GM18870 (cell line): ENCODE measurements at regions not wholly inside any gene's neighbourhood (a gene's known extent, or its start where the extent isn't known, plus 50 kb on each side); places are given as distances from the start of the nearest gene placed in this dataset.
"Not testable (repeated sequence)": the region's sequence is repeated elsewhere in the genome, so short reads cannot be mapped to it uniquely, and the experiment has no call there.

ENCODE experiments used
- ATAC-seq: cut with Tn5 transposase; IDR thresholded peaks from one replicate; pipeline ENCODE4 v1.9.1; 2021; ENCODE audit warnings: moderate library complexity; ENCODE audit not compliant: unreplicated experiment

GRCh38 chr5:62077823-62078550, 228.0 kb upstream of the KIF2A start:
- no peak for ATAC-seq

DNA sequence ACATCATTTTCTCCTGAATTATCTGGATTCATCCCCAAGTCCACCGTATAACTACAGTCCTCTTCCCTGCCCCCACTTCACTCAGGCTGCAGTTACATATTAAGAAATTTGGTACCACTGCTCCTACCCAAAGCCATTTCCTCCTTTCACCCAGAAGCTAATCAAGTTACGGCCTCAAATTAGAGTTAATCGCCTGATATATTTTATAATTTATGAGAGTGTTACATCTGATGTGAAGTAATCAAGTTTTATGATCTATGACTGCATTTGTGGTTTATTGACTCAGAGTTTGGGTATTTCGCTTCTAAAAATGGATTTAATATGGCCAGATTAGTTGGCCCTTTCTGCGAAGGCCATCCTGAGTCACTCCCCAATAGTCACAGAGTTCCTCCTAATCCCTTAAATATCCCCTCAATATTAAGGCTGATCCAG, 223.6 kb upstream of the KIF2A start:
- no peak for ATAC-seq

DNA sequence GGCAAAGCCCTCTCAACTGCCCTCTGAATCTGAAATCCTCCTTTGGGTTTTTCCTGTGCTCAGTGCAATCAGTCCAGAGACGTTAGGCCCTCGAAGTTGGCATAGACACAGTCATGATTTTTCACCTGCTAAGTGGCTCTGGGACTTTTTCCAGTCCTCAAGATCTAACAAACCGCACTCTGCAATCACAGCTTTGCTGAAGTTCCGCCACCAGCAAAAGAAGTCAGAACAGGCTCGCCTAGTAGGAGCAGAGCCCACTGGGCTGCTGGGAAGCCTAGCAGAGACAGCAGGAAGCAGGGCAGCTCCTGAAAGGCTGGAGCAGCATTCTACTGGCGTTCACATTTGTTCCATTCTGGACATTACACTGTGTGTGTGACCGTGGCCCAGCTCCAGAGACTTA, 222.8 kb upstream of the KIF2A start:
- no peak for ATAC-seq

DNA sequence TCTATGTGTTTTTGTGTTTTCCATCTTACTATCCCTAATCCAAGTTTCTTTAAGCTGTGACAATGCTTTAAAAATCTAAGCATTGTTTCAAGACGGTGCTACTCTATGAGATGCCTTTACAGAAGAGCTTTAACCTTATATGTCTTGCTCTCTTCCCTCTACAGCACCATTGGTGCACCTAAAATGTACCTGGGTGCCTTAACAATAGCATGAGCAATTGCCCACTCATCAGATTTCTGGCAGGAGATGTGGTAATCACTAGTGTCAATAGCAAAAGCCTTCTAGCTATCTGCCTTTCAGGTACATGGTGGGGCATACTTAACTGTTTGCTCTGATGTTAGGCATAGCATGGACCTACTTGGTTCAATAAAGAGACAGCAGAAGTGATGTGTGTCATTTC, 222.3 kb upstream of the KIF2A start:
- no peak for ATAC-seq

DNA sequence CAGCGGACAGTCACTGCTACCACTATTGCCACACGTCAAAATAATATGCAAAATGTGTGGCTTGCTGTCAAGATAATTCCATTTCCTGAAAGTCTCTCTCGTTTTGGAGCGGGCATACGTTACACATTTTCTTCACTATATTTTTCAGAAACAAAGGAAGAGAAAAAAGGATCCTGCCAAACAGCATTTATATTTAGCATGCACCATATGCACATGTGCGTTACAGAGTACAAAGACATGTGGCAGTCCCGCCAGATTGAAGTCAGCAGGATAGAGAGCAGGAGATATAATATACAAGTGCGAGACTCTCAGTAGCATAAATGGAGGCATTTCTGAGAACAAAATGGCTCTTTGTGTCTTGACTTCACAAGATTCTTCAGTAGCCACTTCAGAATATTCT, 221.6 kb upstream of the KIF2A start:
- ATAC-seq: no peak

DNA sequence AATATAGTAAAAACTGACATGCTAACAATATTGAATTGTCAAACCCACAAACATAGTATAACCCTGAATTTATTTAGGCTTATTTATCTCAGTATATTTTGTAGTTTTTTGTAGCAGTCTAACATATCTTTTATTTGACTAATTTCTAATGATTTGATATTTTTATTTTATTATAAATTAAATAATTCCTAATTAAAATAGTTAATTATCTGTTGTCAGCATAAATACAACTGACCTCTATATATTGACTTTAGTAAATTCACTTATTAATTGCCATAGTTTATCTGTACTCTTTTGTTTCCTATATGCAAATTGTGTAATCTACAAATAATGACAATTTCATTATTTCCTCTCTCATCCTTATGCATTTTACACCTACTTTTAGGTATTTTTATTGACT, 215.1 kb upstream of the KIF2A start:
- no peak for ATAC-seq

DNA sequence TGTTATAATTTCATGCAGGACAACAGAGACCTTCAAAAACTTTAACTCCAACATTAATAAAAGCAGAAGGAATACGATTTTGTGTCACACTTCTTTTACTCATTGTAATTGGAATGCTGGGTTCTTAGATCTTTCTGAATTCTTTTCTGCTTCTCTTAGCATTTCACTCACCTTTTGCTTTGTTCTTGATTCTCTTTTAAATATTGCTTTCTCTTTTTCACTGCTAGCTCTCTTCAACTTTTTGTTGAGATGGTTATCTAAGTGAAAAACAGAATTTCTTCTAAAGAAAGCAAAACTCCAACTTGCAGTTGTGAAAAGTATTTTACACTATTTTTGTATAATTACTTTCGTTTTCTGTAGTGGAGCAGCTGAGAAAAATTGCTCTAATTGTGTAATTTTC, 212.6 kb upstream of the KIF2A start:
- no peak for ATAC-seq

DNA sequence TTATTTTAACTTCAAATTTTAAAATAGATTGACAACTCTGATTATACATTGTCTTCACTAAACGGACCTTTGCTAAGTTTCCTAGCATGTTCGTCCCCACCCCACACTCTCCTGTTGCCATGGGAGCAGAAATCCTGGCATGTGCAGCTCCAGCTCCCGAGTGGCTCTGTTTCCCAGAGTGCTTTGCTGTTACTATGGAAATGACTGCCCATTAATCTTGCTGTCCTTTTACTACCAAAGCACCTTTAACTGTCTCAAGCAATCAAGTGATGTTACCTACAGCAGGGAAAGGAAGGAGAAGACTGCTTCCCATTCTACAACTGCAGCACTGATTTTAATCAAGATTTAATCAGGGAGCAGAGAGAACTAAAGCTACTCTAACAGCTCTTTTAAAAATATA, 212.0 kb upstream of the KIF2A start:
- ATAC-seq: no peak

- ATAC-seq: no peak
Measured at GRCh38 chr5:62097361-62097760, 208.6 kb upstream of the KIF2A start.

GRCh38 chr5:62100201-62100600, 205.8 kb upstream of the KIF2A start:
- no peak for ATAC-seq

DNA sequence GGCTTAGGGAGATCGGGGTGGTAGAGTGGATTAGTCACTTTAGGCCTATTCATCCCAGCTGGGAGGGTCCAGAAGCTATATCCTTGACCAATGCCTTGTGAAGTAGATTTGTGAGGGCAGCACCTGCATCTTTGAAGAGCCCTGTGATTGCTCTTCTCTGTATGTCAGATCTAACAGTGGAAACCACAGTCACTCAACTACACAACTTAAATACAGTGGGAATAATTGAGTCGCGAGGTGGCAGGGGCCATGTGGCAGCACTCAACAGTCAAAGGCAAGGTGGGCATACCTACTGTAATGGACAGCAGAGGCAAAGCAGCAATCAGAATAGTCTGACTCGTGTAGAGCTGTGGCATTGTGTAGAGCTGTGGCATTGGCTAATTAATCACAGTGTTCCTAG, 202.1 kb upstream of the KIF2A start:
- ATAC-seq: not testable (repeated sequence)

DNA sequence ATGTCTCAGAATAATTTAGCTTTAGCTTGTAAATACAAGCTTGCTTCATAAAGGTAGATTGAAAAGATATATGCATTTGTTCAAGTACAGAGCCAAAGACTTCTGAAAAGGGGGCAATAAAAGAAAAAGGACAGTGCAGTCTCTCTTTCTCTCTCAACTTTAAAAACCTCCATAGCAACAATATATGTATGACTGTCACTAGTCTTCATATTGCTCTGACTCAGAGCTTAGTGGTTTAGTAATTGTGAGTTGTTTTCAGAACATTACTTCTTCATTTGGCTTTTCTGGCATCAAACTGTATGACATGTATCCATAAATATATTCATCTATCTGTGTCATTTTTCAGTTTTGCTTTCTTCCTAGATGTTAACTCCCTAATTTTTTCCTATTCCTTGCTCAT, 194.6 kb upstream of the KIF2A start:
- ATAC-seq: no peak

DNA sequence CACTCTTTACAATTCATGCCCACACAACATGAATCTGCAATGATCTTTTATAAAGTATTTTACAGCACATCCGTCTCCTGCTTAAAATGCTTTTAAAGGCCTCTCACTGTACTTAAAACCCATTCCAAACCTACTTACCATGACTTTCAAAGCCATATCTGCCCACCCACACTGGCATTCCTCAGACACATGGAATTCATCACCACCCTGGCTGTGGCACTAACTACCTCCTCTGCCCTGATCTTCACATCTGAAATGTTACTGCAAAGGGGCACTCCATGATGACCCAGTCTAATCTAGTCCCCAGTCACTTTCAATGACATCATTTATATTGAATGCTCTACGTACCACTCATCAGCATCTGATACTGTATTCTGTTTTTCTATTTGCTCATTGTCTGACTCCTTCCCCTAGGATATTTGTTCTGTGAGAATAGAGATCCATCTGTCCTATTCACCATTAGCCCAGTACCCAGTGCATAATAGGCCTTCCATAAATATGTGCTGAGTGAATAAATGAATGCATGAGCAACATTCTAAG, 193.2 kb upstream of the KIF2A start:
- no peak for ATAC-seq

GRCh38 chr5:62115014-62115413, 191.0 kb upstream of the KIF2A start:
- ATAC-seq: no peak

- ATAC-seq: no peak
Measured at GRCh38 chr5:62124266-62124665, 181.7 kb upstream of the KIF2A start.

DNA sequence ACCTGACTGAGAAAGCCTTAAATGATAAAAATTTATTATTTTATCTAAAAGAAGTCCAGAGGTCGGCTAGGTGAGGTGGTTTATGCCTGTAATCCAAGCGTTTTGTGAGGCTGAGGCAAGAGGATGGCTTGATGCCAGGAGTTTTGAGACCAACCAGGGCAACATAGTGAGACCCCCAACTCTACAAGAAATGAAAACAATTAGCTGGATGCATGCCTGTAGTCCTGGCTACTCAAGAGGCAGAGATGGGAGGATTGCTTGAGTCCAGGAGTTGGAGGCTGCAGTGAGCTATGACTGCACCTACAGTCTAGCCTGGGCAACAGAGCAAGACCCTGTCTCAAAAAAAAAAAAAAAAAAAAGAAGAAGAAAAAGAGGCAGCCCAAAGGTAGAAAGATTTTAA, 179.9 kb upstream of the KIF2A start:
- no peak for ATAC-seq

- ATAC-seq: no peak
Measured at GRCh38 chr5:62127098-62127736, 178.8 kb upstream of the KIF2A start.

- no peak for ATAC-seq
Measured at GRCh38 chr5:62130107-62130506, 175.9 kb upstream of the KIF2A start.

DNA sequence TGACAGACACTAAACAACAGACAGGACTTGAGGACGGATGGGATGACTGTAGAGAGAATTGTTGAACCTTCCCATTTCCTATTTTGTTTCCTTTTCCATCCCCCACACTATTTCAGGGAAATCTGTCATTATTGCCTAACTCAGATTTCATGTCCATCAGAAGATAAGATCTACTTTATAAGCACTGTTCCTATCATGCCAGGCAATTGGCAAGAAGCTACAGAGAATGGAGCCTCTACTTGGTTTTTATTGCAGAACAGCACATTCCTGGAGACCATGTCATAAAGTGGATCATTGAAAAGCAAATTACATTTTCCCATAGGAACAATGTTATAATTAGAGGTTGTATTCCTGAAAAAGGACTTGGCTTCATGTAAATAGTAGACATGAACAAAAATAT, 173.7 kb upstream of the KIF2A start:
- ATAC-seq: no peak

DNA sequence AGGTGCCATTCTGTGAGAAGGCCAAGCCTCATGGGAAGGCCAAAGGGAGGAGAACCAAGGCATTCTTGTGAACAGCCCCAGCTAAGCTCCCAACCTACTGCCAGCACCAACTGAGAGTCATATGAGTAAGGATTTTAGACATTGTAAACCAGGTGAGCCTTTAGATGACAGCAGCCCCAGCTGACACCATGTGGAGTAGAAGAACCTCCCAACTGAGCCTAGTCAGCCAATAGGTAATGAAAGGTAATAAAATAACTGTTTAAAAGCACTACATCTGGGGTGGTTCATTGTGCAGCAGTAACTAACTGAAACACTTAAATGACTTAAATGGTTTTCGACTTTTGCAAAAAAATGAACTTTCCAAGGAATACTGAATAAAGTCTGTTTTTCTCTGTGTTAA, 172.6 kb upstream of the KIF2A start:
- ATAC-seq: no peak

GRCh38 chr5:62134811-62135210, 171.2 kb upstream of the KIF2A start:
- no peak for ATAC-seq

DNA sequence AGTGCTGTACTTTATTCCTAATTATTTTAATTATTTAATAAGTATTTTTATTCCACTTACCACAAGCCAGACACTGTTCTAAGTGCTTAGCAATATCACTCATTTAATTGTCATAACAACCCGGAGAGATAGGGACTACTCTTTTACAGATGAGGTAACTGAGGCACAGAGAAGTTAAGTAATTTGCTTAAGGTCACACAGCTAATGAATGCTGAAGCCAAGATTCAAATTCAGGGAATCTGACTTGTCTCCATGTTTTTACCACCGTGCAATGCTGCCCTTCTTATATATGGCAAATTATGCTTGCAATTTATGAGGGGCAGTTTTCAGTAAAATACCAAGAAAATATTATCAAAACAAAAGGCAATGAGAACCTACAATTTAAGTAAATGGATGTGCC, 168.4 kb upstream of the KIF2A start:
- ATAC-seq: no peak

GRCh38 chr5:62138607-62139006, 167.4 kb upstream of the KIF2A start:
- no peak for ATAC-seq
